ENCODE measurements at regions not wholly inside any gene's neighbourhood (a gene's known extent, or its start where the extent isn't known, plus 50 kb on each side); places are given as distances from the start of the nearest gene placed in this dataset.

- Histone ChIP-seq H3K9ac (ENCODE audit: insufficient read depth, low read depth, low read length) (no peak overlapping the region), H4K20me1 (ENCODE audit: insufficient read depth, low read length) (no peaks in the 10 kb centered on the region), H3K27me3 (ENCODE audit: control insufficient read depth in 1 of 2, insufficient read depth in 2 of 2, low read length in 2 of 2) (no peaks in the 10 kb centered on the region), H3K79me2 (ENCODE audit: insufficient read depth, low read length) (no peaks in the 10 kb centered on the region), H2AFZ (ENCODE audit: low read length) (no peak overlapping the region), H3K4me2 (ENCODE audit: low read depth, low read length) (no peak overlapping the region), H3K4me3 (replicated peaks in 1 of 3; ENCODE audit: insufficient read depth in 1 of 3, low read depth in 2 of 3, low read length in 3 of 3) (no peak overlapping the region), H3K4me1 (ENCODE audit: insufficient read depth, low read length) (peaks cover 63% of the 10 kb centered on the region), H3K27ac (ENCODE audit: extremely low read length, insufficient read depth, low read length) (no peak overlapping the region), H3K9me3 (ENCODE audit: low read length) (peaks cover 8% of the 10 kb centered on the region; the same call in 1 of the 2 replicates), H3K36me3 (replicated peaks in 1 of 2; ENCODE audit: control insufficient read depth in 1 of 2, insufficient read depth in 2 of 2, low read length in 2 of 2) (no peaks in the 10 kb centered on the region)
- BruUV-seq (replicated peaks), result no TSS peak
- ChIA-PET POLR2A (no interaction called here), CTCF (ENCODE audit: low intra/inter-chr PET ratio, low total read pairs) (no interaction called here)
- DNase-seq (ENCODE audit: low spot score) (no peak), FAIRE-seq (no peak), ATAC-seq (no peak)
- intact Hi-C loops (cut with micrococcal nuclease; ENCODE audit: unreplicated experiment) (no loop called here), in situ Hi-C loops (cut with HindIII; ENCODE audit: extremely low pct_ligation_motif_present, low pct_unique_long_range_greater_than_20kb) (no loop called here)
- TF ChIP-seq, protein P1, sequence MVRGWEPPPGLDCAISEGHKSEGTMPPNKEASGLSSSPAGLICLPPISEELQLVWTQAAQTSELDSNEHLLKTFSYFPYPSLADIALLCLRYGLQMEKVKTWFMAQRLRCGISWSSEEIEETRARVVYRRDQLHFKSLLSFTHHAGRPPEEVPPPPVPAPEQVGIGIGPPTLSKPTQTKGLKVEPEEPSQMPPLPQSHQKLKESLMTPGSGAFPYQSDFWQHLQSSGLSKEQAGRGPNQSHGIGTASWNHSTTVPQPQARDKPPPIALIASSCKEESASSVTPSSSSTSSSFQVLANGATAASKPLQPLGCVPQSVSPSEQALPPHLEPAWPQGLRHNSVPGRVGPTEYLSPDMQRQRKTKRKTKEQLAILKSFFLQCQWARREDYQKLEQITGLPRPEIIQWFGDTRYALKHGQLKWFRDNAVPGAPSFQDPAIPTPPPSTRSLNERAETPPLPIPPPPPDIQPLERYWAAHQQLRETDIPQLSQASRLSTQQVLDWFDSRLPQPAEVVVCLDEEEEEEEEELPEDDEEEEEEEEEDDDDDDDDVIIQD (CRISPR knock-in tag; IDR thresholded peaks at IDR 0.05; ENCODE audit: low read depth), result no peak
- no peak for TF ChIP-seq NR2F2 (IDR thresholded peaks at IDR 0.05; ENCODE audit: borderline replicate concordance, low read depth)
- 97% methylated on average over 4 of the region's 4 CpGs for WGBS (ENCODE audit: low lambda C conversion rate)
These were observed 97.9 kb upstream of the SOX5 start for GRCh38 chr12:24047326-24047725.

- ChIA-PET POLR2A (interaction anchor here (0.8 to 2.6 kb wide), 12 partner anchors 8 to 709 kb away, joined by 3 to 40 read pairs (median 4); no protein-coding TSS in a partner anchor), CTCF (ENCODE audit: low intra/inter-chr PET ratio, low total read pairs) (no interaction called here)
- Histone ChIP-seq H4K20me1 (ENCODE audit: insufficient read depth, low read length) (no peaks in the 10 kb centered on the region), H3K4me3 (replicated peaks in 1 of 3; ENCODE audit: insufficient read depth in 1 of 3, low read depth in 2 of 3, low read length in 3 of 3) (peak overlapping the region in 1 of 3 experiments; percentile 7; a peak in 1 of 6 replicates), H3K79me2 (ENCODE audit: insufficient read depth, low read length) (no peaks in the 10 kb centered on the region), H3K27me3 (ENCODE audit: control insufficient read depth in 1 of 2, insufficient read depth in 2 of 2, low read length in 2 of 2) (no peaks in the 10 kb centered on the region), H3K36me3 (replicated peaks in 1 of 2; ENCODE audit: control insufficient read depth in 1 of 2, insufficient read depth in 2 of 2, low read length in 2 of 2) (no peaks in the 10 kb centered on the region), H3K27ac (ENCODE audit: extremely low read length, insufficient read depth, low read length) (peak overlapping the region; percentile 86), H3K4me2 (ENCODE audit: low read depth, low read length) (peak overlapping the region; percentile 69), H3K4me1 (ENCODE audit: insufficient read depth, low read length) (peaks cover 77% of the 10 kb centered on the region), H3K9ac (ENCODE audit: insufficient read depth, low read depth, low read length) (peak overlapping the region; percentile 58), H2AFZ (ENCODE audit: low read length) (peak overlapping the region; percentile 90), H3K9me3 (ENCODE audit: low read length) (peaks cover 8% of the 10 kb centered on the region; the same call in 1 of the 2 replicates)
- DNase-seq (ENCODE audit: low spot score) (peak; percentile 87), FAIRE-seq (peak; percentile 34), ATAC-seq (peak; percentile 78)
- WGBS (ENCODE audit: low lambda C conversion rate), result 24% methylated on average over 5 of the region's 5 CpGs
- in situ Hi-C loops (cut with HindIII; ENCODE audit: extremely low pct_ligation_motif_present, low pct_unique_long_range_greater_than_20kb), result no loop called here
- BruUV-seq (replicated peaks), result no TSS peak
- intact Hi-C loops (cut with micrococcal nuclease; ENCODE audit: unreplicated experiment), result no loop called here
- TF ChIP-seq ZKSCAN1 (IDR thresholded peaks at IDR 0.05; ENCODE audit: low read length) (no peak), MIER2 (CRISPR knock-in tag; IDR thresholded peaks at IDR 0.05) (no peak), THRA (CRISPR knock-in tag; IDR thresholded peaks at IDR 0.05; ENCODE audit: borderline replicate concordance) (no peak), NFKBIZ (CRISPR knock-in tag; IDR thresholded peaks at IDR 0.05) (no peak), ARNT (IDR thresholded peaks at IDR 0.05) (no peak), RARG (CRISPR knock-in tag; IDR thresholded peaks at IDR 0.05; ENCODE audit: low read depth) (no peak), ZNF672 (CRISPR knock-in tag; IDR thresholded peaks at IDR 0.05) (no peak), ZNF616 (CRISPR knock-in tag; IDR thresholded peaks at IDR 0.05; ENCODE audit: low read depth) (no peak), ZNF20 (CRISPR knock-in tag; IDR thresholded peaks at IDR 0.05) (no peak), MAX (IDR thresholded peaks at IDR 0.05) (0 out of 2 replicates have a peak, but pooled peaks have one; percentile 12), GABPB1 (CRISPR knock-in tag; IDR thresholded peaks at IDR 0.05) (no peak), ZNF503 (CRISPR knock-in tag; IDR thresholded peaks at IDR 0.05) (peak; percentile 30; the same call in 1 of the 2 replicates)
- TF ChIP-seq, protein P2, sequence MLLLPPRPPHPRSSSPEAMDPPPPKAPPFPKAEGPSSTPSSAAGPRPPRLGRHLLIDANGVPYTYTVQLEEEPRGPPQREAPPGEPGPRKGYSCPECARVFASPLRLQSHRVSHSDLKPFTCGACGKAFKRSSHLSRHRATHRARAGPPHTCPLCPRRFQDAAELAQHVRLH (CRISPR knock-in tag; IDR thresholded peaks at IDR 0.05; ENCODE audit: borderline replicate concordance, low read depth), result no peak
These were observed 96.4 kb upstream of the SOX5 start for GRCh38 chr12:24045816-24046257.

Data from HepG2 (cell line).